ENCODE measurements at regions not wholly inside any gene's neighbourhood (a gene's known extent, or its start where the extent isn't known, plus 50 kb on each side); places are given as distances from the start of the nearest gene placed in this dataset.

GRCh38 chr6:84583784-84584183, 180.6 kb downstream of the TBX18 start:
- TF ChIP-seq CTCF (IDR thresholded peaks at IDR 0.05; ENCODE audit: poor library complexity) (no peak), EZH2phosphoT487 (IDR thresholded peaks at IDR 0.05; ENCODE audit: low read depth, severe bottlenecking, unreplicated experiment) (no peak)

Measured in hepatocyte (in vitro differentiated cells).